DND-41 (cell line): ENCODE measurements at regions not wholly inside any gene's neighbourhood (a gene's known extent, or its start where the extent isn't known, plus 50 kb on each side); places are given as distances from the start of the nearest gene placed in this dataset.

Experiments
- EZH2 ChIP-seq: IDR thresholded peaks from 3 replicates; pipeline ENCODE4 v1.6.1; 2012; ENCODE audit warnings: borderline replicate concordance, low read depth, mild to moderate bottlenecking, moderate library complexity, low read length, inconsistent platforms; ENCODE audit not compliant: severe bottlenecking
- TF ChIP-seq, protein P1 (sequence below): IDR thresholded peaks from 2 replicates; pipeline ENCODE4 v1.5.1; 2012; ENCODE audit warnings: borderline replicate concordance, low read length, moderate library complexity, mild to moderate bottlenecking; ENCODE audit not compliant: poor library complexity, severe bottlenecking; ENCODE audit errors: extremely low read depth

DNA sequence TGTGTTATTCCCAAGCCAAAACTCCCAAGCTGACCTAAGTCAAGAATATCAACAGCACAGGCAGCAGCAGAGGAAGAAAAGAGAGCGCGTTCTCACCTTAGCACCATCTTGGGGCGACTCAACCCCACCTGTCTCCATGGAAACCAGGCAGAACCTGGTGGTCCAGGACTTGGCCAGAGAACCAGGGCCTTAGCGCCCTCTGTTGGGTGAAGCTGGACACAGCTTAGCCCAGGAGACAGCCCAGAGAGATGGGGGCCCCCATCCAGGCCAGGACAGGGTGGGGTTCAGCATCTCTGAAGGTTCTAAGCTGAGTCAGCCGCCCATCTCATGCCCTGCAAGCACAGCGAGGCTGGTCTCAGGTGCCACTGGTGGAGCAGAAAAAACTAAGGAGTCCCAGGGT, 60.1 kb upstream of the TMEM132E start:
- TF ChIP-seq, protein P1, sequence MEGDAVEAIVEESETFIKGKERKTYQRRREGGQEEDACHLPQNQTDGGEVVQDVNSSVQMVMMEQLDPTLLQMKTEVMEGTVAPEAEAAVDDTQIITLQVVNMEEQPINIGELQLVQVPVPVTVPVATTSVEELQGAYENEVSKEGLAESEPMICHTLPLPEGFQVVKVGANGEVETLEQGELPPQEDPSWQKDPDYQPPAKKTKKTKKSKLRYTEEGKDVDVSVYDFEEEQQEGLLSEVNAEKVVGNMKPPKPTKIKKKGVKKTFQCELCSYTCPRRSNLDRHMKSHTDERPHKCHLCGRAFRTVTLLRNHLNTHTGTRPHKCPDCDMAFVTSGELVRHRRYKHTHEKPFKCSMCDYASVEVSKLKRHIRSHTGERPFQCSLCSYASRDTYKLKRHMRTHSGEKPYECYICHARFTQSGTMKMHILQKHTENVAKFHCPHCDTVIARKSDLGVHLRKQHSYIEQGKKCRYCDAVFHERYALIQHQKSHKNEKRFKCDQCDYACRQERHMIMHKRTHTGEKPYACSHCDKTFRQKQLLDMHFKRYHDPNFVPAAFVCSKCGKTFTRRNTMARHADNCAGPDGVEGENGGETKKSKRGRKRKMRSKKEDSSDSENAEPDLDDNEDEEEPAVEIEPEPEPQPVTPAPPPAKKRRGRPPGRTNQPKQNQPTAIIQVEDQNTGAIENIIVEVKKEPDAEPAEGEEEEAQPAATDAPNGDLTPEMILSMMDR: peak; percentile 73
- no peak for TF ChIP-seq EZH2
